ENCODE measurements at regions not wholly inside any gene's neighbourhood (a gene's known extent, or its start where the extent isn't known, plus 50 kb on each side); places are given as distances from the start of the nearest gene placed in this dataset.

DNA sequence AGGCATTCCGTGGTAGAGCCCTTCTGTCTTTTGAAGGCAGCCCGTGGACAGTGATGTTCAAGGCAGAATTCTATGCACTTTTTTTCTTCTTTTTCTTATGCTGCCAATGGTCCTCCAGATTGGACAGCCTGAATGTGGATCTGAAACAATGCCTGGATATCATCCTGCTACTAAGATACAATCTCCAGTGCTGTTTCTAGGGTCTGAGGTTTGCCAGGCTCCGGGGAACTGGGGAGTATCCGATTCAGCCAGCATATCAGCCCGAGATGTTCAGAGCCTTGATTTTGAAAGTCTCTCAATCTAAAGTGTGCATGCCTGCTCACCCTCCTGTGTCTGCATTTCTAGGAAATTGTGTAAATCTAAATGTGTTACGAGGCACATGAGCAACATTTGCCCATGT is 103.8 kb upstream of the WWC1 start:
- no peak overlapping the region for H3K27ac ChIP-seq (ENCODE audit: control insufficient read depth, insufficient read depth)
- TF ChIP-seq, protein P1, sequence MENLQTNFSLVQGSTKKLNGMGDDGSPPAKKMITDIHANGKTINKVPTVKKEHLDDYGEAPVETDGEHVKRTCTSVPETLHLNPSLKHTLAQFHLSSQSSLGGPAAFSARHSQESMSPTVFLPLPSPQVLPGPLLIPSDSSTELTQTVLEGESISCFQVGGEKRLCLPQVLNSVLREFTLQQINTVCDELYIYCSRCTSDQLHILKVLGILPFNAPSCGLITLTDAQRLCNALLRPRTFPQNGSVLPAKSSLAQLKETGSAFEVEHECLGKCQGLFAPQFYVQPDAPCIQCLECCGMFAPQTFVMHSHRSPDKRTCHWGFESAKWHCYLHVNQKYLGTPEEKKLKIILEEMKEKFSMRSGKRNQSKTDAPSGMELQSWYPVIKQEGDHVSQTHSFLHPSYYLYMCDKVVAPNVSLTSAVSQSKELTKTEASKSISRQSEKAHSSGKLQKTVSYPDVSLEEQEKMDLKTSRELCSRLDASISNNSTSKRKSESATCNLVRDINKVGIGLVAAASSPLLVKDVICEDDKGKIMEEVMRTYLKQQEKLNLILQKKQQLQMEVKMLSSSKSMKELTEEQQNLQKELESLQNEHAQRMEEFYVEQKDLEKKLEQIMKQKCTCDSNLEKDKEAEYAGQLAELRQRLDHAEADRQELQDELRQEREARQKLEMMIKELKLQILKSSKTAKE (IDR thresholded peaks at IDR 0.05; ENCODE audit: low read depth, poor library complexity, severe bottlenecking): no peak
- TF ChIP-seq ZBTB11 (CRISPR knock-in tag; IDR thresholded peaks at IDR 0.05) (no peak), POLR2AphosphoS2 (IDR thresholded peaks at IDR 0.05; ENCODE audit: low read depth, low read length) (no peak), JUND (IDR thresholded peaks at IDR 0.05; ENCODE audit: low read depth, low read length) (no peak), IRF4 (IDR thresholded peaks at IDR 0.05; ENCODE audit: low read depth, low read length) (no peak), CBX5 (IDR thresholded peaks at IDR 0.05; ENCODE audit: low read depth) (no peak), RBBP5 (conservative IDR thresholded peaks at IDR 0.05) (no peak), ESRRA (IDR thresholded peaks at IDR 0.05; ENCODE audit: low read length) (no peak), GABPA (IDR thresholded peaks at IDR 0.05; ENCODE audit: low read depth) (no peak), REST (IDR thresholded peaks at IDR 0.05; ENCODE audit: low read depth, low read length) (no peak)
- TF ChIP-seq, protein P2, sequence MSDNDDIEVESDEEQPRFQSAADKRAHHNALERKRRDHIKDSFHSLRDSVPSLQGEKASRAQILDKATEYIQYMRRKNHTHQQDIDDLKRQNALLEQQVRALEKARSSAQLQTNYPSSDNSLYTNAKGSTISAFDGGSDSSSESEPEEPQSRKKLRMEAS (IDR thresholded peaks at IDR 0.05; ENCODE audit: low read depth, low read length): no peak
- TF ChIP-seq, protein P3, sequence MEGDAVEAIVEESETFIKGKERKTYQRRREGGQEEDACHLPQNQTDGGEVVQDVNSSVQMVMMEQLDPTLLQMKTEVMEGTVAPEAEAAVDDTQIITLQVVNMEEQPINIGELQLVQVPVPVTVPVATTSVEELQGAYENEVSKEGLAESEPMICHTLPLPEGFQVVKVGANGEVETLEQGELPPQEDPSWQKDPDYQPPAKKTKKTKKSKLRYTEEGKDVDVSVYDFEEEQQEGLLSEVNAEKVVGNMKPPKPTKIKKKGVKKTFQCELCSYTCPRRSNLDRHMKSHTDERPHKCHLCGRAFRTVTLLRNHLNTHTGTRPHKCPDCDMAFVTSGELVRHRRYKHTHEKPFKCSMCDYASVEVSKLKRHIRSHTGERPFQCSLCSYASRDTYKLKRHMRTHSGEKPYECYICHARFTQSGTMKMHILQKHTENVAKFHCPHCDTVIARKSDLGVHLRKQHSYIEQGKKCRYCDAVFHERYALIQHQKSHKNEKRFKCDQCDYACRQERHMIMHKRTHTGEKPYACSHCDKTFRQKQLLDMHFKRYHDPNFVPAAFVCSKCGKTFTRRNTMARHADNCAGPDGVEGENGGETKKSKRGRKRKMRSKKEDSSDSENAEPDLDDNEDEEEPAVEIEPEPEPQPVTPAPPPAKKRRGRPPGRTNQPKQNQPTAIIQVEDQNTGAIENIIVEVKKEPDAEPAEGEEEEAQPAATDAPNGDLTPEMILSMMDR (IDR thresholded peaks at IDR 0.05 in 2 of 3, conservative IDR thresholded peaks at IDR 0.05 in 1 of 3; ENCODE audit: control insufficient read depth in 2 of 3, extremely low read depth in 1 of 3, insufficient read depth in 1 of 3, low read depth in 3 of 3, low read length in 3 of 3): no peak
- DNase-seq (ENCODE audit: low read depth, low spot score) (no peak), FAIRE-seq (no peak), ATAC-seq (no peak)
- no peaks in the 10 kb centered on the region for H3K9me3 ChIP-seq (replicated peaks; ENCODE audit: control insufficient read depth, insufficient read depth, low read length)
- H2AFZ ChIP-seq (ENCODE audit: control insufficient read depth, low read depth, low read length): no peak overlapping the region
- 22% methylated on average over 6 of the region's 6 CpGs for WGBS (ENCODE audit: insufficient coverage, insufficient replicate concordance, low lambda C conversion rate, missing lambda C conversion rate)
- no peak overlapping the region for H3K4me2 ChIP-seq (ENCODE audit: control insufficient read depth, insufficient read depth)
- SMC1A ChIA-PET (ENCODE audit: uncharacterized antibody, unreplicated experiment): no interaction called here
- CTCF ChIA-PET: no interaction called here
- in situ Hi-C loops (cut with MboI) (no loop called here), intact Hi-C loops (cut with micrococcal nuclease; ENCODE audit: unreplicated experiment) (no loop called here)
- no TSS peak for BruUV-seq (replicated peaks)
- no peaks in the 10 kb centered on the region for H3K36me3 ChIP-seq (ENCODE audit: control insufficient read depth in 2 of 2, insufficient read depth in 2 of 2, low read length in 1 of 2)
- no peaks in the 10 kb centered on the region for H3K79me2 ChIP-seq (ENCODE audit: control insufficient read depth, insufficient read depth, low read length)
- H3K9ac ChIP-seq (ENCODE audit: control insufficient read depth, insufficient read depth, low read length): no peak overlapping the region
- no peaks in the 10 kb centered on the region for H4K20me1 ChIP-seq (ENCODE audit: control insufficient read depth, insufficient read depth)
- POLR2A ChIA-PET: no interaction called here
- H3K4me1 ChIP-seq (ENCODE audit: control insufficient read depth, insufficient read depth, low read length): no peaks in the 10 kb centered on the region
- no peak overlapping the region for H3K4me3 ChIP-seq
- H3K27me3 ChIP-seq (replicated peaks in 1 of 2; ENCODE audit: control insufficient read depth in 2 of 2, insufficient read depth in 2 of 2, low read length in 1 of 2): peaks cover 0 to 2% of the 10 kb centered on the region in 2 experiments; a peak in 1 of 4 replicates
- RAD21 ChIA-PET (ENCODE audit: unreplicated experiment): no interaction called here

All from GM12878 (cell line).